ENCODE measurements at regions not wholly inside any gene's neighbourhood (a gene's known extent, or its start where the extent isn't known, plus 50 kb on each side); places are given as distances from the start of the nearest gene placed in this dataset.

GRCh38 chr16:73183611-73184092 is 135.7 kb upstream of the ZFHX3 start:
- H3K9ac ChIP-seq (ENCODE audit: low read length) = no peak overlapping the region
- H3K27ac ChIP-seq (ENCODE audit: low read depth, low read length) = no peak overlapping the region
- no peaks in the 10 kb centered on the region for H3K36me3 ChIP-seq (ENCODE audit: control insufficient read depth, insufficient read depth, low read length)
- H3K4me1 ChIP-seq (ENCODE audit: control insufficient read depth, insufficient read depth, low read length) = no peaks in the 10 kb centered on the region
- no peaks in the 10 kb centered on the region for H3K27me3 ChIP-seq (ENCODE audit: control insufficient read depth, insufficient read depth, low read length)
- no peak overlapping the region for H3K4me3 ChIP-seq (ENCODE audit: low read length)

DNA sequence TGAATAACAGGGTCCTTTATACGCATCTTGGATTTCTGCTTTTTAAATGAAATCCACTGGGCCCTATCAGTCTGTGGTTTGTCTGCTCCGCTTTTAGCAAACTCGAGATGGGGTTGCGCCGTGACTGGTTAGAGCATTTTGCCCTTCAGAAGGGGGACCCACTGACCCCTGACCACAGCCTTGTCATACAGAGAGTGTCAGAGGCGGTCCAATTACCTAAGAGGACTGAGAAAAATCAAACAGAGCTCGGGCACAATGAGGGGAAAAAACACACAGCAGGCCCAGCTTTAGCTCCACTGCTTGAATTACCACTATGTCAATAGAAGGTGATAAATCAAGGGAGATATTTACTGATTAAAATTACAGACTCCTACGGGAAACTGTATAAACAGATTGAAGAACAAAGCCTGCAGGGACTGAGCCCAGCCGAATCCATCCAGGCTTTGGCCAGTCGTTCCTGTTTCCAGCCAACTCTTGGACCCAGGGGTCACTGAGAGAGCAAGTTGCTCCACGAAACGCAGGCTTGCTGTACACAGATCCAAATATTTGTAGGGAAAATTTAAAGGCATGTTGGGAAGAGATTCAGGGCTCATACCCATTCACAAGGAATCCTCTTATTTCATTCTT is 131.9 kb upstream of the ZFHX3 start:
- no peaks in the 10 kb centered on the region for H3K4me1 ChIP-seq (ENCODE audit: control insufficient read depth, insufficient read depth, low read length)
- no peak overlapping the region for H3K27ac ChIP-seq (ENCODE audit: low read depth, low read length)
- H3K36me3 ChIP-seq (ENCODE audit: control insufficient read depth, insufficient read depth, low read length) = no peaks in the 10 kb centered on the region
- no peak overlapping the region for H3K9ac ChIP-seq (ENCODE audit: low read length)
- H3K27me3 ChIP-seq (ENCODE audit: control insufficient read depth, insufficient read depth, low read length) = no peaks in the 10 kb centered on the region
- no peak overlapping the region for H3K4me3 ChIP-seq (ENCODE audit: low read length)

- Histone ChIP-seq H3K9ac (ENCODE audit: low read length) (no peak overlapping the region), H3K27ac (ENCODE audit: low read depth, low read length) (no peak overlapping the region), H3K4me1 (ENCODE audit: control insufficient read depth, insufficient read depth, low read length) (no peaks in the 10 kb centered on the region), H3K27me3 (ENCODE audit: control insufficient read depth, insufficient read depth, low read length) (no peaks in the 10 kb centered on the region), H3K4me3 (ENCODE audit: low read length) (no peak overlapping the region), H3K36me3 (ENCODE audit: control insufficient read depth, insufficient read depth, low read length) (no peaks in the 10 kb centered on the region)
These were observed 129.9 kb upstream of the ZFHX3 start for GRCh38 chr16:73177729-73178295.

GRCh38 chr16:73176577-73177013 is 128.7 kb upstream of the ZFHX3 start:
- H3K4me1 ChIP-seq (ENCODE audit: control insufficient read depth, insufficient read depth, low read length) = peaks cover 7% of the 10 kb centered on the region
- H3K36me3 ChIP-seq (ENCODE audit: control insufficient read depth, insufficient read depth, low read length) = no peaks in the 10 kb centered on the region
- H3K4me3 ChIP-seq (ENCODE audit: low read length) = no peak overlapping the region
- H3K27ac ChIP-seq (ENCODE audit: low read depth, low read length) = no peak overlapping the region
- H3K9ac ChIP-seq (ENCODE audit: low read length) = no peak overlapping the region
- H3K27me3 ChIP-seq (ENCODE audit: control insufficient read depth, insufficient read depth, low read length) = no peaks in the 10 kb centered on the region

GRCh38 chr16:73172973-73173709 is 125.2 kb upstream of the ZFHX3 start:
- no peak overlapping the region for H3K9ac ChIP-seq (ENCODE audit: low read length)
- peaks cover 7% of the 10 kb centered on the region for H3K4me1 ChIP-seq (ENCODE audit: control insufficient read depth, insufficient read depth, low read length)
- no peaks in the 10 kb centered on the region for H3K27me3 ChIP-seq (ENCODE audit: control insufficient read depth, insufficient read depth, low read length)
- no peak overlapping the region for H3K27ac ChIP-seq (ENCODE audit: low read depth, low read length)
- no peaks in the 10 kb centered on the region for H3K36me3 ChIP-seq (ENCODE audit: control insufficient read depth, insufficient read depth, low read length)
- H3K4me3 ChIP-seq (ENCODE audit: low read length) = no peak overlapping the region

- no peak overlapping the region for H3K4me3 ChIP-seq (ENCODE audit: low read length)
- H3K27ac ChIP-seq (ENCODE audit: low read depth, low read length) = peak overlapping the region; percentile 50
- H3K27me3 ChIP-seq (ENCODE audit: control insufficient read depth, insufficient read depth, low read length) = no peaks in the 10 kb centered on the region
- H3K4me1 ChIP-seq (ENCODE audit: control insufficient read depth, insufficient read depth, low read length) = peaks cover 10% of the 10 kb centered on the region
- H3K36me3 ChIP-seq (ENCODE audit: control insufficient read depth, insufficient read depth, low read length) = no peaks in the 10 kb centered on the region
- H3K9ac ChIP-seq (ENCODE audit: low read length) = no peak overlapping the region
These were observed 124.5 kb upstream of the ZFHX3 start for GRCh38 chr16:73172241-73172972.

DNA sequence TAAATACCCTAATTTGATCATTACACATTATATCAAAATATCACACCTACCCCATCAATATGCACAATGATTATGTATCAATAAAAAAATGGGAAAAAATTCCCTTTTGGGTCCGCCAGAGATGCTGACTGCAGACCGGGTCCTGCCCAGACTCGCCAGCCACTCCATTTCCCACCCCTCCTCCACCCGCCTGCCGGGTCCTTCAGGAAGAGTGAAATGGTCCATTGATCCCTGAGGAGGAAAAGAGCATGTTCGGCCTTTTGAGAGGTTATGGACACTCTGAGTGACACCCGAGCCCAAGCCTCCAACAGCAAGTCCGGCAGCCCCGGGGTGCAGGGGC is 123.9 kb upstream of the ZFHX3 start:
- Histone ChIP-seq H3K27me3 (ENCODE audit: control insufficient read depth, insufficient read depth, low read length) (no peaks in the 10 kb centered on the region), H3K9ac (ENCODE audit: low read length) (no peak overlapping the region), H3K27ac (ENCODE audit: low read depth, low read length) (peak overlapping the region; percentile 50), H3K4me1 (ENCODE audit: control insufficient read depth, insufficient read depth, low read length) (peaks cover 10% of the 10 kb centered on the region), H3K36me3 (ENCODE audit: control insufficient read depth, insufficient read depth, low read length) (no peaks in the 10 kb centered on the region), H3K4me3 (ENCODE audit: low read length) (no peak overlapping the region)

GRCh38 chr16:73171380-73171779 is 123.5 kb upstream of the ZFHX3 start:
- Histone ChIP-seq H3K4me3 (ENCODE audit: low read length) (no peak overlapping the region), H3K36me3 (ENCODE audit: control insufficient read depth, insufficient read depth, low read length) (no peaks in the 10 kb centered on the region), H3K27me3 (ENCODE audit: control insufficient read depth, insufficient read depth, low read length) (no peaks in the 10 kb centered on the region), H3K9ac (ENCODE audit: low read length) (no peak overlapping the region), H3K27ac (ENCODE audit: low read depth, low read length) (no peak overlapping the region), H3K4me1 (ENCODE audit: control insufficient read depth, insufficient read depth, low read length) (peaks cover 10% of the 10 kb centered on the region)

DNA sequence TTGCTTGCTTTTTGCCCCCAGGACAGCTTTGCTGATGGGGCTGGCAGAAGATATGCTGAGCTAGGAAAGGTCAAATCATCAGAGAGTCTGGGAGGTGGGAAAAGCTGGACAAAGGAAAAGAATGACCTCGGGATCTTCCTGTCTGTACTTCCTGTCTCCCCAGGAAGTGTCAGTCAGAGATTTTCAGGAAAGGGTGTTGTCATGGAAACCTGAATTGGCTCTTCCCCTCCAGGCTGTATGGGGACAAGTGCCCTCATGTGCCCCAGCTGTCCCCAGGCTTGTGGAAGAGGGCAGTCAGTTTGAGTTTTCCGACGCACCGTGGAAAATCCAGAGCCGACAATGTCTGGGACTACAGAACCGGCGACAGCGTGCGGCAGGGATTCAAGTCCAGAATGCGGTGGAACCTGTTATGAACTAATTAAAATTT is 122.7 kb upstream of the ZFHX3 start:
- H3K4me1 ChIP-seq (ENCODE audit: control insufficient read depth, insufficient read depth, low read length) = peaks cover 10% of the 10 kb centered on the region
- H3K36me3 ChIP-seq (ENCODE audit: control insufficient read depth, insufficient read depth, low read length) = no peaks in the 10 kb centered on the region
- no peaks in the 10 kb centered on the region for H3K27me3 ChIP-seq (ENCODE audit: control insufficient read depth, insufficient read depth, low read length)
- H3K27ac ChIP-seq (ENCODE audit: low read depth, low read length) = no peak overlapping the region
- no peak overlapping the region for H3K9ac ChIP-seq (ENCODE audit: low read length)
- no peak overlapping the region for H3K4me3 ChIP-seq (ENCODE audit: low read length)

- H3K27me3 ChIP-seq (ENCODE audit: control insufficient read depth, insufficient read depth, low read length) = no peaks in the 10 kb centered on the region
- no peaks in the 10 kb centered on the region for H3K36me3 ChIP-seq (ENCODE audit: control insufficient read depth, insufficient read depth, low read length)
- H3K27ac ChIP-seq (ENCODE audit: low read depth, low read length) = no peak overlapping the region
- H3K9ac ChIP-seq (ENCODE audit: low read length) = no peak overlapping the region
- no peak overlapping the region for H3K4me3 ChIP-seq (ENCODE audit: low read length)
- peaks cover 3% of the 10 kb centered on the region for H3K4me1 ChIP-seq (ENCODE audit: control insufficient read depth, insufficient read depth, low read length)
These were observed 119.1 kb upstream of the ZFHX3 start for GRCh38 chr16:73166947-73167550.

DNA sequence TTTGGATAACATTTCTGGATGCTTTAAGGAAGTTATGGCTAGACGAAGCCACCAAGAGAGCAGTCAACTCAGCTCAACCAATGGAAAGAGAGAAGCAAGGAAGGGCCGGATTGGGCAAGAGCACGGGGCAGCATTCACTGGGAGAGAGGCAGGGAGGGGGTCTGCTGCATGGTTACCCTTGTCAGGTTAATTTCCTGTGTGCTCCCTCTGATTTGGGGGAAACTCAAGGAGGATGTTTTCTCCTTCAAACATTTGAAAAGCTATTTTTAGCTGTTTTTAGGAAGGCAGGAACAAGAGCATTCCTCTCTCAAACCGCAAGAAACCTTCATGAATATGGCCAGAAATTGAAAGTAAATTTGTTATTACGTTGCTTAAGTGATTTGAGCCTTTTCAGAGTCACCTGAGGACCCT is 118.5 kb upstream of the ZFHX3 start:
- H3K4me3 ChIP-seq (ENCODE audit: low read length) = peak overlapping the region; percentile 1
- no peak overlapping the region for H3K27ac ChIP-seq (ENCODE audit: low read depth, low read length)
- peaks cover 3% of the 10 kb centered on the region for H3K4me1 ChIP-seq (ENCODE audit: control insufficient read depth, insufficient read depth, low read length)
- H3K27me3 ChIP-seq (ENCODE audit: control insufficient read depth, insufficient read depth, low read length) = no peaks in the 10 kb centered on the region
- no peak overlapping the region for H3K9ac ChIP-seq (ENCODE audit: low read length)
- H3K36me3 ChIP-seq (ENCODE audit: control insufficient read depth, insufficient read depth, low read length) = no peaks in the 10 kb centered on the region

DNA sequence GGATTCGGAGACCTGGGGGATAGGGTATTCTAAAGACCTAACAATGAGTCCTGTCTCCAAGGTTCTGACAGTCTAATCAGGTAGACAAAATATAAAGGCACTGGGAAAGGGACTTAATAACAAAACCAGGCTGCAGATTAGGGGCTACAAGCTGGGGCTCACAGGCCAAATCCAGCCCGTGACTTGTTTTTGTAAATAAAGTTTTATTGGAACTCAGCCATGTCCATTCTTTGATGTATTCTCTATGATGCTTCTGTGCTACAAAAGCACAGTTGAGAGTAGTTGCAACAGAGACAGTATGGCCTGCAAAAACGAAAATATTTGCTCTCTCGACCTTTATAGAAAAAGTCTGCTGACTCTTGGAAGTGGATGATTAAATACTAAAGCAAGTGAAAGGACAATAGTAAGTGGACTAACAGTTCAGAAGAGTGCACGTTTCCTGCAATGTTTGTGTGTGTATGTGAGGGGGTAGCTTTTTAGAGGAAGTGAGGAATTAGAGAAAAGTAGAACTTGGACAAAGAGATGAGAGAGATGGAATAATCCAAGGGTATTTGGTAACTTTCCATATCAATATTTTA is 115.4 kb upstream of the ZFHX3 start:
- H3K27ac ChIP-seq (ENCODE audit: low read depth, low read length) = no peak overlapping the region
- no peaks in the 10 kb centered on the region for H3K36me3 ChIP-seq (ENCODE audit: control insufficient read depth, insufficient read depth, low read length)
- no peak overlapping the region for H3K9ac ChIP-seq (ENCODE audit: low read length)
- no peak overlapping the region for H3K4me3 ChIP-seq (ENCODE audit: low read length)
- no peaks in the 10 kb centered on the region for H3K27me3 ChIP-seq (ENCODE audit: control insufficient read depth, insufficient read depth, low read length)
- peaks cover 3% of the 10 kb centered on the region for H3K4me1 ChIP-seq (ENCODE audit: control insufficient read depth, insufficient read depth, low read length)
